ENCODE measurements at regions not wholly inside any gene's neighbourhood (a gene's known extent, or its start where the extent isn't known, plus 50 kb on each side); places are given as distances from the start of the nearest gene placed in this dataset.
"Not testable (repeated sequence)": the region's sequence is repeated elsewhere in the genome, so short reads cannot be mapped to it uniquely, and the experiment has no call there.

GRCh38 chr22:47620391-47620790 lies 857.9 kb downstream of the TBC1D22A start:
- no peak for DNase-seq (ENCODE audit: low read depth in 2 of 3, low spot score in 2 of 3)

DNA sequence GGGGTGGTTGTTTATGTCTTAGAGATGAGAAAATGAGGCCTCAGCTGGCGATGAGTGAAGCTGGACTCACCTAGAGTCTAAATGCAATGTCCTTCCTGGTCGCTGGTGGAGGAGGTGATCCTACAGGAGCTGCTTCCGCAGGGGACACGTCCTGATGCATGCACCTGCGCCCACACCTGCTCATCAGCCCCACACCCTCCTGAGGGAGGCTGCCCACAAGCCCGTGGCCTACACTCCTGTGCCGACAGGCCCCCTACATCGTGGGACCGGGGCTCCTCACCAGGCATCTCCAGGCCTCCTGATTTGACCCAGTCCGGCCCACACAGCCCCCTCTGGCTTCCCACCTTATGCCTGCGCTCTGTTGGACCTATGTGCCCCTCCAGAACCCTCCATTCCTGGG lies 857.2 kb downstream of the TBC1D22A start:
- no peak for DNase-seq (ENCODE audit: low read depth in 2 of 3, low spot score in 2 of 3)

DNA sequence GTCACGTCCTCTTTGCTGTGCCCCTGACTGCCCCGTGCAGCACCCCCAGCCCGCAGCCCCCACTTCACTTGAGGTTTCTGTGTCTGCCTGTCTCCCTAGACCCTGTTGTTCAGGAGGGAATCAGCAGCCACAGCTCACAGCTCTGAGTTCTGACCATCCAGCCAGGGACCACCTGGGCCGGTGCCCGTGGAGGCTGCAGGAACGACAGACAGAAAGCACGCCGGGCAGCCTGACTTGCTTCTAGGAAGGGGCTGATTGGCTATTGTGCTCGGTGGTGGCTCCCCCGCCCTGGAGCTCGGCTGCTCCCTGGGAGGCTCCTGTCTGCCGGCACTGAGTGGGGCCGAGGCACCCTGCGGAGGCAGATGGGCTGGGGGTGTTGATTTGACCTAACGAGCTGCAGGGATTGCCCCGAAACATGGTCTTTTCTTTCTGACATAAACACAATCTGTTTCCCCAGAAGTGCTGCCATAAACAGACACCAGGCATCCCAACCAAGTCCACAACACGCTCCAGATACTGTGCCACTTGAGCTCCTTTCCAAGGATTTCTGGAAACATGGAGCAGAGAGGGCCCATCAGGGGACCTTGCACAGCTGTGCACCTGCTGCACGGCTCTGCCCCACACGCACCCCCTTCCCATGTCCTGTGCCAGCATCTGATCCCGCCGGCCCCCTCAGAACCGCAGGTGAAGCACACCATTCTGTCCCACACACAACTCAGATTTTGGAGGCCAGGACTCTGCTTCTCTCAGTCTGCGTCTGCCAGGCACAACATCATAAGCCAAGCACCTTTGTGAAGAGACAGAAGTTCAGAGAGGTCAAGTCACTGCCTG lies 855.9 kb downstream of the TBC1D22A start:
- DNase-seq (ENCODE audit: low read depth in 2 of 3, low spot score in 2 of 3) = no peak

- DNase-seq (ENCODE audit: low read depth in 2 of 3, low spot score in 2 of 3) = no peak
Observed at GRCh38 chr22:47617186-47617585, 854.7 kb downstream of the TBC1D22A start.

DNA sequence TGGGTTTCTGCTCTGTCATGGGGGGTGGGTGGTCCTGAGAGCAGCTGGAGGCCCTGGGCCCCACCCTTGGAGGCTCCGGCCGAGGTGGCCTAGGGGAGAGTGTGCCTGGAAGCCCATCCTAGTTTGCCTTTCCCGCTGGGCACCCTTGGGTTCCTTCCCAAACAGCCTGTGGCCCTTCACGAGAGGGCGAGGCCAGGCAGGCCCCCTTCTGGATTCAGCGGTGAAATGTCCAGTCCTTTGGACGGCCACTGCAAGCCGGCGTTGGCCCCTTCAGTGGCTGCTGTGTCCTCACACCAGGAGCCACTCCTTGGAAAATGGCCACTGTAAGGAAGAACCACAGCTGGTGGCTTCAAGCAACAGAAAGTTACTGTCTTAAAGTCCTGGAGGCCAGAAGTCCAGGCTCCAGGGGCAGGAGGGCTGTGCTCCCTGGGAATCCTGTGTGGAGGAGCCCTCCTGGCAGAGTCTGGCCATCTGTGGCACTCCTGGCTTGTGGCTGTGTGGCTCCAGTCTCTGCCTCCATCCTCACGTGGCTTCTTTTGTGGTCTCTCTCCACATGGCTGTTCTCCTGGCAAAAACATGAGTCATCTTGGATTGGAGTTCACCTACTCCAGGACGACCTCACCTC lies 854.1 kb downstream of the TBC1D22A start:
- no peak for DNase-seq (ENCODE audit: low read depth in 2 of 3, low spot score in 2 of 3)

- no peak for DNase-seq (ENCODE audit: low read depth in 2 of 3, low spot score in 2 of 3)
Observed at GRCh38 chr22:47615051-47615450, 852.6 kb downstream of the TBC1D22A start.

GRCh38 chr22:47613606-47614350 lies 851.3 kb downstream of the TBC1D22A start:
- DNase-seq (ENCODE audit: low read depth in 2 of 3, low spot score in 2 of 3) = no peak

GRCh38 chr22:47613181-47613580 lies 850.7 kb downstream of the TBC1D22A start:
- not testable (repeated sequence) for DNase-seq (ENCODE audit: low read depth in 2 of 3, low spot score in 2 of 3)

DNA sequence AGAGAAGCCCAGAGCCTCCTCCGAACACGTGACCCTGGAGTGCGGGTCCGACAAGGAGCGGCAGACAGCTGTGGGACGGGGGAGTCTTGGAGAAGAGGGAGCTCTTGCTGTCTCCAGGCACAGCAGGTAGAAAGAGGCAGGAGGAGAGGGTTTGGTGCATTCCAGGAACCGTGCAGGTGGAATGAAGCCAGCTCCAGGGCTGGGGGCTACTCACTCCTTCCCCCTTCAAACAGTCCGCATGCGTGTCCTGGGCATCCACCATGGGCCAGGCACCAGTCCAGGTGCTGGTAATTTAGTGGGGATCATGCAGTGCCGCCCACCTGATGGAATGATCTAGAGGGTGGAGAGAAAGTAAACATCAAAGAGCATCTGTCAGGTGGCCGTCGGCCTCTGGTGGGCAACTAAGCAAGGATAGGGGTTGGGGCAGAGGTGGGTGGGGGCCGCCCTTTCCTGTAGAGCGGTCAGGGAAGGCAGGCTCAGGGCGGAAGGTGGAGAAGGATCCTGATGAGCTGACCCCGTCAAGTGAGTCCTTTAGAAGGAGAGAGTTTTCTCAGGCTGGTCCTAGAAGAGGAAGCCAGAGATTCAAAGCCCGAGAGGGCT lies 850.0 kb downstream of the TBC1D22A start:
- no peak for DNase-seq (ENCODE audit: low read depth in 2 of 3, low spot score in 2 of 3)

- no peak for DNase-seq (ENCODE audit: low read depth in 2 of 3, low spot score in 2 of 3)
Observed at GRCh38 chr22:47610764-47611163, 848.3 kb downstream of the TBC1D22A start.

DNA sequence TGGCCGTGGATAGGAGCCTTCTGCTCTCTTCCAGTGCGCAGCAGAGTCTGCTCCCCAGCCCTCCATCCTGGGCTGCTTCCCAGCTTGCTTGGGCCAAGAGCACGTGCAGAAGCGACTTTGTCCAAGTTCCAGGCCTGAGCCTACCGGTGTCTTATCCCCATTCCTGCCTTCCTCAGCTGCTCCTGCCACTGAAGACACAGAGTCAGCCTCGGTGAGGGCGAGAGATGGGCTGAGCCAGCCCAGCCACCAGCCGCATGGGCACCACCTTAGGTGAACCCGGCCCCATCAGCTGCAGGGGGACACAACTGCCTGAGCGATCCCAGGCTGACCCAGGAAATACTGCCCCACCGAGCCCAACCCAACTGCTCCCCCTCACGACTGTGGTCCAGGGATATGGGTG lies 847.8 kb downstream of the TBC1D22A start:
- no peak for DNase-seq (ENCODE audit: low read depth in 2 of 3, low spot score in 2 of 3)

- no peak for DNase-seq (ENCODE audit: low read depth in 2 of 3, low spot score in 2 of 3)
Observed at GRCh38 chr22:47609653-47610052, 847.2 kb downstream of the TBC1D22A start.

DNA sequence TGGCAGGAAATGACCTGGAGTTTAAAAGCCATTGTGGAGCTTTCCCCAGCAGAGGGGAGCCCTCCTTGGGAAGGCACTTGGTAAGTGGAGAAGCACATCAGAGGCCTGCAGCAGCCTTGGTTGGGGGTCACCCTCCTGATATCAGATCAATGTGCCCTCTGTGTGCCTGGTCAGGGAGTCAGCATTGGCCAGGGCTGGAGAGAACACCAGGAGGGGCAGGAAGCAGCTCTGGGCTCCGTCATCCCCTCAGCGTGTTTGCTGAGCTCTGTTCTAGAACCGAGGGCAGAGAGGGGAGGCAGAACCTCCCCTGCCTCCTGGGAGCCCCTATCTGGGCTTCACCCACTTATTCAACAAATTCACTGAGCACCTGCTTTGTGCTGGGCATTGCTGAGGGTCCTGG lies 846.0 kb downstream of the TBC1D22A start:
- DNase-seq (ENCODE audit: low read depth in 2 of 3, low spot score in 2 of 3) = no peak

GRCh38 chr22:47607486-47607885 lies 845.0 kb downstream of the TBC1D22A start:
- DNase-seq (ENCODE audit: low read depth in 2 of 3, low spot score in 2 of 3) = no peak

DNA sequence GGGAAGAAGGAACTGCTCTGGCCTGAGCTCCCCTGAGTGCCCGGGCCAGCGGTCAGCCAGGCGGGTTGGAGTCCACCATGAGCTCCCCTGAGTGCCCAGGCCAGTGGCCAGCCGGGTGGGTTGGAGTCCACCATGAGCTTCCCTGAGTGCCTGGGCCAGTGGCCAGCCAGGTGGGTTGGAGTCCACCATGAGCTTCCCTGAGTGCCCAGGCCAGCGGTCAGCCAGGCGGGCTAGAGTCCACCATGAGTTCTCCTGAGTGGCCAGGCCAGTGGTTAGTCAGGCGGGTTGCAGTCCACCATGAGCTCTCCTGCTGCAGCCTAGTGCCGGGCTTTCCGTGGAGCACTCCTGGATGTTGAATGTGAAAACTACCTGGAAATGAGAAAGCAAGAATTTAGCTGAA lies 844.0 kb downstream of the TBC1D22A start:
- no peak for DNase-seq (ENCODE audit: low read depth in 2 of 3, low spot score in 2 of 3)

DNA sequence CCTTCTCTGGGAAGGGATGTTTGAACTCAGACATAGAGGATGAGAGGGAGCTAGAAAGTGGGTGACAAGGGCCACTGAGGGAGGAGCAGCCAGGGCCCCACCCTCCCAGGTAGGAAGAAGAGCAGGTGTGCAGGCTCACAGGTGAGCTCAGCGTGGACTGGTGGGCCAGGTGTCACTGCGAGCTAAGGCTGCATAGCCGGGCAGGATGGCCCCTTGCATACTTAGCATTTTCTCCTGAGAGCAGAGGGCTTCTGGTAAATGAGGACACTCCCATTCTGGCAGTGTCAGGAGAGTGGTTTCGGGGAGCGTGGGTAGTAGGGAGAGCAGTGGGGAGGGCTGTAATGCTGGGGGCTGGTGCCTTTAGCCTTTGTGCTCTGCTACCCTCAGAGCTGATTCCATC lies 843.4 kb downstream of the TBC1D22A start:
- no peak for DNase-seq (ENCODE audit: low read depth in 2 of 3, low spot score in 2 of 3)

- no peak for DNase-seq (ENCODE audit: low read depth in 2 of 3, low spot score in 2 of 3)
Observed at GRCh38 chr22:47605441-47605840, 843.0 kb downstream of the TBC1D22A start.

- no peak for DNase-seq (ENCODE audit: low read depth in 2 of 3, low spot score in 2 of 3)
Observed at GRCh38 chr22:47604563-47604962, 842.1 kb downstream of the TBC1D22A start.

DNA sequence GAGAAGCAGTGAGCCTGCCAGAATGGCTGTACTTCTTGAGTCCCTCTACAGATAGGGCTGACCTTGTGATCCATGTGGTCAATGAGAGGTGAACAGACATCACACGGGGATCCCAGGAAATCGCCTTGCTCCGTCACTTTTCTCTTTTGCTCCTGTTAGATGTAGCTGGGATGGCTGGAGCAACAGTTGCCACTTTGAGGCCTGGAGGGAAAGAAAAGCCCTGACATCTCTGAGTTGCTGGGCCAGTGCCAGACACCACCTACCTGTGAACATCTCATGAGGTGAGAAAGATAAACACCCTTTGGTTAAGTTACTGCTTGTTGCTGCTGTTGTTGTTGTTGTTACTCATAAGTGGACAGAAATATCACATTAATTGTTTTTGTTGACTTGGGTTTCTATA lies 840.3 kb downstream of the TBC1D22A start:
- no peak for DNase-seq (ENCODE audit: low read depth in 2 of 3, low spot score in 2 of 3)

DNA sequence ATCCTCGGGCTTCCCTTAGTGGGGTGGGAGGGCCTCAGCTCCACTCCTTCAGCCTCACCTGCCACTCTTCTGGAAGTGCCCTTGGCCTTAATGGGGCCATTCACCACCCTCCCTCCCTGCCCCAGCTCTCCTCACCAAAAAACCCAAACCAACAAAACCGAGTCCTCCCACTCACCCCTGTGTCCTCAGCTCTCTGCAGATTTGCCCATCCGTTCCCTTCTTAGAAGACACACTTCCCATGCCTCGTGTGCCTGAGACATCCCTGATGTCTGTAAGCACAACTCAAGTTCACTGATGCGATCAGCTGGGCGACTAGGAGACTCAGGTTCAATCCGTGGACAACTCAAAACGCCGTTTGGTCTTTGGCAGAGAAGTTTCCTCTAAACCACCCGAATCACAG lies 839.2 kb downstream of the TBC1D22A start:
- no peak for DNase-seq (ENCODE audit: low read depth in 2 of 3, low spot score in 2 of 3)

All from hematopoietic multipotent progenitor cell (in vitro differentiated cells).